Fibroblast of lung (primary cell): ENCODE measurements at regions not wholly inside any gene's neighbourhood (a gene's known extent, or its start where the extent isn't known, plus 50 kb on each side); places are given as distances from the start of the nearest gene placed in this dataset.
A peak's percentile ranks its signal among the peaks of the same experiment; 100 is the strongest.

Source experiments
- DNase-seq, 2 donors: peaks; one replicate each; pipeline versions ENCODE4 v3.0.0 to v3.0.0-alpha.2; 2010; ENCODE audit warnings: low read depth in 2 of 2
- H2AFZ ChIP-seq: 2 replicates; pipeline ENCODE4 v1.5.1; 2012; ENCODE audit warnings: low read length, control low read depth, inconsistent platforms
- H3K27ac ChIP-seq: 2 replicates; pipeline ENCODE4 v1.5.1; 2011; ENCODE audit warnings: low read length, control low read depth; ENCODE audit not compliant: insufficient read depth
- H3K27me3 ChIP-seq: 2 replicates; pipeline ENCODE4 v1.5.1; 2011; ENCODE audit warnings: mild to moderate bottlenecking, low read length; ENCODE audit not compliant: control insufficient read depth, insufficient read depth
- H3K36me3 ChIP-seq: 2 replicates; pipeline ENCODE4 v1.5.1; 2011; ENCODE audit warnings: low read length; ENCODE audit not compliant: control insufficient read depth, insufficient read depth
- H3K4me1 ChIP-seq: 2 replicates; pipeline ENCODE4 v1.5.1; 2011; ENCODE audit warnings: low read length; ENCODE audit not compliant: control insufficient read depth, insufficient read depth; ENCODE audit errors: extremely low read depth
- H3K4me2 ChIP-seq: 2 replicates; pipeline ENCODE4 v1.5.1; 2011; ENCODE audit warnings: low read length, control low read depth; ENCODE audit not compliant: insufficient read depth; ENCODE audit errors: extremely low read depth
- H3K4me3 ChIP-seq, 4 experiments: fragments of 200-600 bp in 1 of 4; sonication (generic) in 1 of 4; replicated peaks in 1 of 4; 2 replicates each; pipeline ENCODE4 v1.5.1; 2011 to 2016; ENCODE audit warnings: low read length in 4 of 4, low read depth in 3 of 4, mild to moderate bottlenecking in 3 of 4, control low read depth in 2 of 4, inconsistent platforms in 1 of 4, mixed read lengths in 1 of 4; ENCODE audit not compliant: insufficient read depth in 1 of 4; ENCODE audit errors: control extremely low read depth in 1 of 4
- H3K79me2 ChIP-seq: 2 replicates; pipeline ENCODE4 v1.5.1; 2012; ENCODE audit warnings: mild to moderate bottlenecking, low read length, inconsistent platforms; ENCODE audit not compliant: control insufficient read depth, insufficient read depth
- H3K9ac ChIP-seq: 2 replicates; pipeline ENCODE4 v1.5.1; 2011; ENCODE audit warnings: mild to moderate bottlenecking, low read length, control low read depth; ENCODE audit not compliant: insufficient read depth
- H3K9me3 ChIP-seq: 2 replicates; pipeline ENCODE4 v1.5.1; 2012; ENCODE audit warnings: low read depth, low read length; ENCODE audit not compliant: control insufficient read depth, insufficient read depth
- H4K20me1 ChIP-seq: 2 replicates; pipeline ENCODE4 v1.5.1; 2011; ENCODE audit warnings: low read length; ENCODE audit not compliant: control insufficient read depth, insufficient read depth; ENCODE audit errors: extremely low read depth
- EZH2 ChIP-seq: IDR thresholded peaks from 2 replicates; pipeline ENCODE4 v1.5.1; 2012; ENCODE audit warnings: low read length, control low read depth, mild to moderate bottlenecking; ENCODE audit errors: missing control alignments
- TF ChIP-seq, protein P1 (sequence below), 2 donors: IDR thresholded peaks in 1 of 2; conservative IDR thresholded peaks in 1 of 2; 1 replicate in 1 of 2; 2 replicates in 1 of 2; pipeline ENCODE4 v1.5.1; 2011 to 2012; ENCODE audit warnings: low read length in 2 of 2, control low read depth in 1 of 2, inconsistent platforms in 1 of 2, low read depth in 1 of 2, mild to moderate bottlenecking in 1 of 2

DNA sequence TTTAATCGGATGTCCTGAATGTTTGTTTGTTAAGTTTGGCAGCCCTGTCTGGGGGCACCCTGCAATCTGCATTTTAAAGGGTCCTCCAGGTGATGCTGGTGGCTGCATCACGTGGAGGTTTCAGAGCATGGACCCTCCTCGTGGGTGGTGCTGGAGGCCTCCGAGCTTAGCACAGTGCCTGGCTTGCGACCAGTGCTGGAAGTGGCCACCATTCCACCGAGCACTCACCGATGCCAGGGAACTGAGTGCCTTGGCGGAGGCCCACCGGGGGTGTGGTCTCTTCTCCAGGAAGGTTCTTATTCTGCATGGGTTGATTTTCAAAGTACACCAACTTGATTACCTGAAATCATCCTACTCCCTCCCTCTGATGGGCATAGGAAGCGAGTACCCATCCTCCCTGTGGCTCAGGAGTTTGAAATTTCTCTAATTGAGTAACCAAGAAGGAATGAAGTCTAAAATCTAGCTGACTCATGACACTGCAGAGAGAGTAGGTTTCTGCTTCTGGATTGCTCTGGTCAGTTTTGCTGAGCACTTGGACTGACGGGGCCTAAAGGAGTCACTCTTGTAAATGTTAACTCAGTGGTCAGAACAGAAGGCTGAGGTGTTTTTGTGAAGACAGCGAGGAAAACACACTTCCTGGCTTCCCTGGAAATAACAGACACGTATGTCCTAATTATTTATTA is 58.1 kb upstream of the SLC66A3 start:
- H3K4me2 ChIP-seq: no peak overlapping the region
- no peak overlapping the region for H2AFZ ChIP-seq

DNA sequence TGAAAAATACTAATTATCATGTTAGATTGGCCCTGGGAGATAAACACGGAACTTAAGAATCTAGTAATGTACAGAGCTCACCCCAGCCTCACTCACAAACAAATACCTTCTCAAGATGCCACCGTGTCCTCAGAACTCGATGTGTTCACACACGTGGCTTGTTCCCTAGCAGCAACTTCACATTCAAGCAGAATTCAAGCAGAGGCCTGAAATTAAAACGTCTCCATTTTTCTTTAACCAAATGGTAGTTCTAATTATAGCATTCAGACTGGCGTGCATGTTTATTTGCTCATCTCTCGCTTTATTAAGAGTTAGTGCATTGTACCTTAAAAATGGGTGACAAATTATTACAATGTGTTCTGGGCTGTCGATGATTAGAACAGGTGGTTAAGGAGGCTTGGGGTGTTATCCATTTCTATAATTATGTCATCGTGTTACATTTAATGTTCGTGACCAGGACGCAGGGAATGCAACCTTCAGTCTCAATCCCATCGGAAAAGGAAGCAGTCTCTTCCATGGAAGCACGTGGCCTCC is 57.3 kb upstream of the SLC66A3 start:
- DNase-seq: no peak
- H4K20me1 ChIP-seq: no peaks in the 10 kb centered on the region
- TF ChIP-seq, protein P1, sequence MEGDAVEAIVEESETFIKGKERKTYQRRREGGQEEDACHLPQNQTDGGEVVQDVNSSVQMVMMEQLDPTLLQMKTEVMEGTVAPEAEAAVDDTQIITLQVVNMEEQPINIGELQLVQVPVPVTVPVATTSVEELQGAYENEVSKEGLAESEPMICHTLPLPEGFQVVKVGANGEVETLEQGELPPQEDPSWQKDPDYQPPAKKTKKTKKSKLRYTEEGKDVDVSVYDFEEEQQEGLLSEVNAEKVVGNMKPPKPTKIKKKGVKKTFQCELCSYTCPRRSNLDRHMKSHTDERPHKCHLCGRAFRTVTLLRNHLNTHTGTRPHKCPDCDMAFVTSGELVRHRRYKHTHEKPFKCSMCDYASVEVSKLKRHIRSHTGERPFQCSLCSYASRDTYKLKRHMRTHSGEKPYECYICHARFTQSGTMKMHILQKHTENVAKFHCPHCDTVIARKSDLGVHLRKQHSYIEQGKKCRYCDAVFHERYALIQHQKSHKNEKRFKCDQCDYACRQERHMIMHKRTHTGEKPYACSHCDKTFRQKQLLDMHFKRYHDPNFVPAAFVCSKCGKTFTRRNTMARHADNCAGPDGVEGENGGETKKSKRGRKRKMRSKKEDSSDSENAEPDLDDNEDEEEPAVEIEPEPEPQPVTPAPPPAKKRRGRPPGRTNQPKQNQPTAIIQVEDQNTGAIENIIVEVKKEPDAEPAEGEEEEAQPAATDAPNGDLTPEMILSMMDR (conservative IDR thresholded peaks at IDR 0.05 in 1 of 2, IDR thresholded peaks at IDR 0.05 in 1 of 2; ENCODE audit: low read depth in 1 of 2, low read length in 2 of 2): no peak
- no peak for TF ChIP-seq EZH2
- no peak overlapping the region for H3K27ac ChIP-seq
- H3K9me3 ChIP-seq: no peaks in the 10 kb centered on the region
- no peaks in the 10 kb centered on the region for H3K27me3 ChIP-seq
- no peaks in the 10 kb centered on the region for H3K36me3 ChIP-seq
- H3K4me1 ChIP-seq: no peaks in the 10 kb centered on the region
- H3K79me2 ChIP-seq: no peaks in the 10 kb centered on the region
- H3K9ac ChIP-seq: no peak overlapping the region
- no peak overlapping the region for H2AFZ ChIP-seq
- no peak overlapping the region for H3K4me2 ChIP-seq
- no peak overlapping the region for H3K4me3 ChIP-seq

More for the DNA sequence above, 58.1 kb upstream of the SLC66A3 start:
- Histone ChIP-seq H3K79me2 (no peaks in the 10 kb centered on the region), H3K9ac (no peak overlapping the region), H4K20me1 (no peaks in the 10 kb centered on the region), H3K36me3 (no peaks in the 10 kb centered on the region), H3K4me3 (no peak overlapping the region), H3K27ac (no peak overlapping the region), H3K9me3 (no peaks in the 10 kb centered on the region), H3K4me1 (no peaks in the 10 kb centered on the region), H3K27me3 (no peaks in the 10 kb centered on the region)
- DNase-seq: peak; percentile 60 to 81
- no peak for TF ChIP-seq EZH2
- TF ChIP-seq, protein P1 (conservative IDR thresholded peaks at IDR 0.05 in 1 of 2, IDR thresholded peaks at IDR 0.05 in 1 of 2; ENCODE audit: low read depth in 1 of 2, low read length in 2 of 2): no peak

DNA sequence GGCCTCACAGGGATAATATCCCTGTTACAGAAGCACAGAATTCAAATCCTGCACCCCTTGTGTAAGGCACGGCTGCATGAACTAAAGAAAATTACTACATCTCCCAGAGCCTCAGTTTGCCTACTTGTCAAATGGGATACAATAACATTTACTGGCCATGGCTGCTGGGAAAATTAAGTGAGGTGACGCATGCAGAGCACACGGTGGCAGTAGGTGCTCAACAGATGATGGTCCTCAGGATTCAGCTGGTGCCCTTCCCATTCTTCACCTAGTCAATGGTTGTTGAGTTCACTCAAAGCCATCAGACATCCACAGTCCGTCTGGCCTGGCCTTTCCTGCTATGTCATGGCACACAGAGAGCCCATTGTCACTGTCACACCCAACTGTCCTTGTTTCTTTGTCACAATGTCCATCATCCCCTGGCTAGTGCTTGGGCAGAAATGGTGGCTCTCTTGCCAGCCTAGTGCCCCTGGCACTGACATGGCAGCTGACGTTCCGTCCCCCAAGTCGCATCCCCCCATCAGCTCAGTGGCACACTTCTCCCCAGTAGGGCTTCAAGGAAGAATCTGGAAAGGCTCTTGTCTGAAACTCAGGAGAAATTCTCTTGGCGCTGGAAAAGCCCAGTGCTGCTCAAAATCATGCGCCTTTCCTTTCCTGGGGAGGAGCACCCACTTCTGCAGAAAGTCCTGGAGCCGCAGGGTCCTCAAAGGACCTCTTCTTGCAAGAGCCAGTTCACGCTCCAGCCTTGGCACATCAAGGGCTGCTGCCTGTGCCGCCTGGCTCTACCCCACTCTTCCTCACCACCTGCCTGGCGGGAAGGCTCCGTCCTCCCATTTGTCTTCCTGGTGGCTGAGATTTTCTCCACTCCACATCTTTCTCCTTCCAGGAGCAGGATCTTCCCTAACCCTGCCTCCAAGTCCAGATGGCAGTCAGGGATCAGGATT is 55.9 kb upstream of the SLC66A3 start:
- H3K36me3 ChIP-seq: no peaks in the 10 kb centered on the region
- H3K4me1 ChIP-seq: no peaks in the 10 kb centered on the region
- H3K27me3 ChIP-seq: no peaks in the 10 kb centered on the region
- no peak overlapping the region for H3K4me3 ChIP-seq
- H3K9ac ChIP-seq: no peak overlapping the region
- H3K4me2 ChIP-seq: no peak overlapping the region
- no peaks in the 10 kb centered on the region for H3K9me3 ChIP-seq
- H3K79me2 ChIP-seq: no peaks in the 10 kb centered on the region
- H2AFZ ChIP-seq: no peak overlapping the region
- H3K27ac ChIP-seq: no peak overlapping the region
- no peak for DNase-seq
- H4K20me1 ChIP-seq: no peaks in the 10 kb centered on the region
- no peak for TF ChIP-seq EZH2
- TF ChIP-seq, protein P1 (conservative IDR thresholded peaks at IDR 0.05 in 1 of 2, IDR thresholded peaks at IDR 0.05 in 1 of 2; ENCODE audit: low read depth in 1 of 2, low read length in 2 of 2): no peak
